Sigmoid colon (tissue), 4 donors: ENCODE measurements at regions not wholly inside any gene's neighbourhood (a gene's known extent, or its start where the extent isn't known, plus 50 kb on each side); places are given as distances from the start of the nearest gene placed in this dataset.

Experiments used
- CTCF ChIP-seq, 4 experiments: fragments of 450-650 bp in 3 of 4; fragments of 200-600 bp in 1 of 4; IDR thresholded peaks; one replicate each; pipeline ENCODE4 v1.5.1; 2016 to 2019; ENCODE audit warnings: antibody characterized with exemption in 4 of 4, mild to moderate bottlenecking in 3 of 4, moderate library complexity in 2 of 4
- EP300 ChIP-seq, 4 donors: sonication (generic); formaldehyde crosslinking; IDR thresholded peaks; one replicate each; pipeline ENCODE4 v1.6.1; 2017; ENCODE audit warnings: antibody characterized with exemption in 4 of 4
- POLR2A ChIP-seq, 2 donors: fragments of 450-650 bp; IDR thresholded peaks; one replicate each; pipeline ENCODE4 v1.6.1; 2016; ENCODE audit warnings: antibody characterized with exemption in 2 of 2, mild to moderate bottlenecking in 2 of 2, moderate library complexity in 2 of 2
- POLR2AphosphoS5 ChIP-seq, 4 donors: sonication (generic); formaldehyde crosslinking; IDR thresholded peaks; one replicate each; pipeline ENCODE4 v1.6.1; 2017; ENCODE audit warnings: antibody characterized with exemption in 4 of 4

GRCh38 chr4:187302457-187303150 lies 578.9 kb upstream of the FAT1 start:
- TF ChIP-seq POLR2AphosphoS5 (IDR thresholded peaks at IDR 0.05), result no peak
- TF ChIP-seq CTCF (IDR thresholded peaks at IDR 0.05), result no peak
- no peak for TF ChIP-seq EP300 (IDR thresholded peaks at IDR 0.05)
- TF ChIP-seq POLR2A (IDR thresholded peaks at IDR 0.05), result no peak
